Dendritic cell treated with granulocyte-macrophage colony-stimulating factor and Interleukin-4, amounts not matched to agents 40 ng/mL and 50 ng/mL, for 4 days (primary cell): ENCODE measurements at regions not wholly inside any gene's neighbourhood (a gene's known extent, or its start where the extent isn't known, plus 50 kb on each side); places are given as distances from the start of the nearest gene placed in this dataset.
"Not testable (repeated sequence)": the region's sequence is repeated elsewhere in the genome, so short reads cannot be mapped to it uniquely, and the experiment has no call there.

Experiments used
- H3K27ac Mint-ChIP-seq: one replicate; pipeline ENCODE4 v1.8.0; 2022; ENCODE audit warnings: mild to moderate bottlenecking, mixed read lengths
- H3K27me3 Mint-ChIP-seq: one replicate; pipeline ENCODE4 v1.8.0; 2022; ENCODE audit warnings: mild to moderate bottlenecking, mixed read lengths
- H3K36me3 Mint-ChIP-seq: one replicate; pipeline ENCODE4 v1.8.0; 2022; ENCODE audit warnings: low read depth, mixed read lengths
- H3K4me1 Mint-ChIP-seq: one replicate; pipeline ENCODE4 v1.8.0; 2022; ENCODE audit warnings: low read depth, mixed read lengths
- H3K4me3 Mint-ChIP-seq: one replicate; pipeline ENCODE4 v1.8.0; 2022; ENCODE audit warnings: mild to moderate bottlenecking, moderate library complexity, mixed read lengths
- H3K9me3 Mint-ChIP-seq: one replicate; pipeline ENCODE4 v1.8.0; 2022; ENCODE audit warnings: mixed read lengths
- intact Hi-C: fragments of 100-400 bp; cut with micrococcal nuclease; formaldehyde crosslinking; loops from one replicate; pipeline ENCODE4 v1.15.0; 2022

GRCh38 chr16:88141580-88141979, 190.3 kb downstream of the BANP start:
- peaks cover 6% of the 10 kb centered on the region for H3K36me3 Mint-ChIP-seq
- H3K4me3 Mint-ChIP-seq = no peak overlapping the region
- peaks cover 14% of the 10 kb centered on the region for H3K4me1 Mint-ChIP-seq
- intact Hi-C loops = no loop called here
- H3K27ac Mint-ChIP-seq = no peak overlapping the region
- peaks cover 19% of the 10 kb centered on the region for H3K9me3 Mint-ChIP-seq
- H3K27me3 Mint-ChIP-seq = peaks cover 58% of the 10 kb centered on the region

GRCh38 chr16:88142056-88142935, 191.1 kb downstream of the BANP start:
- intact Hi-C loops, H3K27ac Mint-ChIP-seq, H3K36me3 Mint-ChIP-seq, H3K4me3 Mint-ChIP-seq: not testable (repeated sequence)
- H3K9me3 Mint-ChIP-seq = peaks cover 17% of the 10 kb centered on the region
- peaks cover 14% of the 10 kb centered on the region for H3K4me1 Mint-ChIP-seq
- peaks cover 60% of the 10 kb centered on the region for H3K27me3 Mint-ChIP-seq

- intact Hi-C loops, H3K36me3 Mint-ChIP-seq, H3K4me3 Mint-ChIP-seq, H3K27ac Mint-ChIP-seq, H3K9me3 Mint-ChIP-seq: not testable (repeated sequence)
- Mint-ChIP-seq H3K4me1 (peaks cover 14% of the 10 kb centered on the region), H3K27me3 (peaks cover 60% of the 10 kb centered on the region)
Measured at GRCh38 chr16:88143122-88144027, 192.1 kb downstream of the BANP start.

- no peak overlapping the region for H3K4me3 Mint-ChIP-seq
- intact Hi-C loops = no loop called here
- no peaks in the 10 kb centered on the region for H3K9me3 Mint-ChIP-seq
- peaks cover 11% of the 10 kb centered on the region for H3K4me1 Mint-ChIP-seq
- peaks cover 67% of the 10 kb centered on the region for H3K27me3 Mint-ChIP-seq
- H3K27ac Mint-ChIP-seq = no peak overlapping the region
- H3K36me3 Mint-ChIP-seq = no peaks in the 10 kb centered on the region
Measured at GRCh38 chr16:88144028-88144511, 192.8 kb downstream of the BANP start.

GRCh38 chr16:88145376-88145775, 194.1 kb downstream of the BANP start:
- H3K36me3 Mint-ChIP-seq, intact Hi-C loops, H3K9me3 Mint-ChIP-seq, H3K4me3 Mint-ChIP-seq, H3K4me1 Mint-ChIP-seq, H3K27ac Mint-ChIP-seq: not testable (repeated sequence)
- H3K27me3 Mint-ChIP-seq = peaks cover 70% of the 10 kb centered on the region

GRCh38 chr16:88145824-88146405, 194.7 kb downstream of the BANP start:
- H3K27ac Mint-ChIP-seq, H3K4me3 Mint-ChIP-seq, H3K36me3 Mint-ChIP-seq, intact Hi-C loops, H3K4me1 Mint-ChIP-seq, H3K9me3 Mint-ChIP-seq: not testable (repeated sequence)
- peaks cover 71% of the 10 kb centered on the region for H3K27me3 Mint-ChIP-seq

- H3K9me3 Mint-ChIP-seq, H3K4me3 Mint-ChIP-seq, H3K4me1 Mint-ChIP-seq, intact Hi-C loops, H3K27ac Mint-ChIP-seq, H3K36me3 Mint-ChIP-seq: not testable (repeated sequence)
- H3K27me3 Mint-ChIP-seq = peaks cover 73% of the 10 kb centered on the region
Measured at GRCh38 chr16:88148078-88148477, 196.8 kb downstream of the BANP start.

- H3K9me3 Mint-ChIP-seq, H3K4me1 Mint-ChIP-seq, intact Hi-C loops, H3K36me3 Mint-ChIP-seq, H3K4me3 Mint-ChIP-seq, H3K27ac Mint-ChIP-seq: not testable (repeated sequence)
- H3K27me3 Mint-ChIP-seq = peaks cover 75% of the 10 kb centered on the region
Measured at GRCh38 chr16:88148682-88149081, 197.4 kb downstream of the BANP start.

- H3K27ac Mint-ChIP-seq, H3K4me1 Mint-ChIP-seq, H3K36me3 Mint-ChIP-seq, H3K4me3 Mint-ChIP-seq, H3K9me3 Mint-ChIP-seq, intact Hi-C loops: not testable (repeated sequence)
- H3K27me3 Mint-ChIP-seq = peaks cover 73% of the 10 kb centered on the region
Measured at GRCh38 chr16:88149158-88149603, 197.9 kb downstream of the BANP start.

- H3K4me1 Mint-ChIP-seq, intact Hi-C loops, H3K27ac Mint-ChIP-seq, H3K4me3 Mint-ChIP-seq, H3K36me3 Mint-ChIP-seq, H3K9me3 Mint-ChIP-seq: not testable (repeated sequence)
- H3K27me3 Mint-ChIP-seq = peaks cover 73% of the 10 kb centered on the region
Measured at GRCh38 chr16:88149663-88150062, 198.4 kb downstream of the BANP start.

- H3K27ac Mint-ChIP-seq, H3K4me1 Mint-ChIP-seq, H3K36me3 Mint-ChIP-seq, intact Hi-C loops, H3K9me3 Mint-ChIP-seq: not testable (repeated sequence)
- peaks cover 78% of the 10 kb centered on the region for H3K27me3 Mint-ChIP-seq
- H3K4me3 Mint-ChIP-seq = peak overlapping the region; percentile 54
Measured at GRCh38 chr16:88150456-88151128, 199.4 kb downstream of the BANP start.

GRCh38 chr16:88151129-88151499, 199.9 kb downstream of the BANP start:
- intact Hi-C loops, H3K27ac Mint-ChIP-seq, H3K36me3 Mint-ChIP-seq, H3K4me3 Mint-ChIP-seq, H3K9me3 Mint-ChIP-seq, H3K4me1 Mint-ChIP-seq: not testable (repeated sequence)
- peaks cover 78% of the 10 kb centered on the region for H3K27me3 Mint-ChIP-seq

GRCh38 chr16:88151859-88152843, 200.9 kb downstream of the BANP start:
- H3K27ac Mint-ChIP-seq, H3K36me3 Mint-ChIP-seq, H3K4me1 Mint-ChIP-seq, intact Hi-C loops, H3K9me3 Mint-ChIP-seq, H3K4me3 Mint-ChIP-seq: not testable (repeated sequence)
- H3K27me3 Mint-ChIP-seq = peaks cover 73% of the 10 kb centered on the region
